Loucy (cell line): ENCODE measurements at regions not wholly inside any gene's neighbourhood (a gene's known extent, or its start where the extent isn't known, plus 50 kb on each side); places are given as distances from the start of the nearest gene placed in this dataset.

ENCODE experiments used
- EZH2phosphoT487 ChIP-seq: fragments of 200-600 bp; IDR thresholded peaks from 2 replicates; pipeline ENCODE4 v1.6.1; 2018; ENCODE audit warnings: antibody characterized with exemption, mild to moderate bottlenecking, moderate library complexity, borderline replicate concordance
- TF ChIP-seq, protein P1 (sequence below): fragments of 200-600 bp; sonication (generic); conservative IDR thresholded peaks from 2 replicates; pipeline ENCODE4 v1.5.1; 2014; ENCODE audit warnings: mild to moderate bottlenecking, antibody characterized with exemption, low read length

DNA sequence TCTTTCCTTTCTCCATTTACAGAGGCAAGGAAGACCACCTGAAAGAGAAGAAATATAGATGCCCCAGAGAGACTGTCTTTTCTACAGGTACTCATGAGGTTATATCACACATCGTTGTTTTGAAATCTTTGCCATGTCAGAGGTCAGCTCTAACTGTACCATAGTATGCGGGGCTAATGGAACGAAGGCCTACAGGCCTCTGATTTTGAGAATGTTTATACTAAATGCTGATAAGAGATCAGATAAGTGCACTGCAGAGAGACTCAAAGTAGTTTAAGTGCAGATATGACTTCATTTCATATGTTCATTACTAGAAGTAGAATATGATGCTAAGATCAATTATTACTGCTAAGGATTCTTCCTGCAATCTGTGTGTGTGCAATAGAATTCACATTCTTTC lies 1005.0 kb downstream of the GALC start:
- TF ChIP-seq EZH2phosphoT487, result no peak
- TF ChIP-seq, protein P1, sequence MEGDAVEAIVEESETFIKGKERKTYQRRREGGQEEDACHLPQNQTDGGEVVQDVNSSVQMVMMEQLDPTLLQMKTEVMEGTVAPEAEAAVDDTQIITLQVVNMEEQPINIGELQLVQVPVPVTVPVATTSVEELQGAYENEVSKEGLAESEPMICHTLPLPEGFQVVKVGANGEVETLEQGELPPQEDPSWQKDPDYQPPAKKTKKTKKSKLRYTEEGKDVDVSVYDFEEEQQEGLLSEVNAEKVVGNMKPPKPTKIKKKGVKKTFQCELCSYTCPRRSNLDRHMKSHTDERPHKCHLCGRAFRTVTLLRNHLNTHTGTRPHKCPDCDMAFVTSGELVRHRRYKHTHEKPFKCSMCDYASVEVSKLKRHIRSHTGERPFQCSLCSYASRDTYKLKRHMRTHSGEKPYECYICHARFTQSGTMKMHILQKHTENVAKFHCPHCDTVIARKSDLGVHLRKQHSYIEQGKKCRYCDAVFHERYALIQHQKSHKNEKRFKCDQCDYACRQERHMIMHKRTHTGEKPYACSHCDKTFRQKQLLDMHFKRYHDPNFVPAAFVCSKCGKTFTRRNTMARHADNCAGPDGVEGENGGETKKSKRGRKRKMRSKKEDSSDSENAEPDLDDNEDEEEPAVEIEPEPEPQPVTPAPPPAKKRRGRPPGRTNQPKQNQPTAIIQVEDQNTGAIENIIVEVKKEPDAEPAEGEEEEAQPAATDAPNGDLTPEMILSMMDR, result no peak
